Neuron (in vitro differentiated cells): ENCODE measurements at regions not wholly inside any gene's neighbourhood (a gene's known extent, or its start where the extent isn't known, plus 50 kb on each side); places are given as distances from the start of the nearest gene placed in this dataset.

Experiments
- H2AFZ ChIP-seq: one replicate; pipeline ENCODE4 v1.6.1; 2013; ENCODE audit warnings: low read depth, mild to moderate bottlenecking, inconsistent platforms, low read length, moderate library complexity
- H3K27me3 ChIP-seq: one replicate; pipeline ENCODE4 v1.6.1; 2013; ENCODE audit warnings: low read length; ENCODE audit not compliant: insufficient read depth
- H3K36me3 ChIP-seq: one replicate; pipeline ENCODE4 v1.6.1; 2013; ENCODE audit warnings: low read length; ENCODE audit not compliant: insufficient read depth
- H3K4me1 ChIP-seq: one replicate; pipeline ENCODE4 v1.6.1; 2013; ENCODE audit warnings: low read length; ENCODE audit not compliant: insufficient read depth
- H3K4me3 ChIP-seq: 2 replicates; pipeline ENCODE4 v1.5.1; 2013; ENCODE audit warnings: mild to moderate bottlenecking, low read length, moderate library complexity
- H3K9me3 ChIP-seq: one replicate; pipeline ENCODE4 v1.6.1; 2013; ENCODE audit warnings: low read length

GRCh38 chr1:80113168-80114038 lies 1106.9 kb upstream of the ADGRL4 start:
- no peaks in the 10 kb centered on the region for H3K9me3 ChIP-seq
- H3K4me3 ChIP-seq, result no peak overlapping the region
- H3K36me3 ChIP-seq, result no peaks in the 10 kb centered on the region
- no peak overlapping the region for H2AFZ ChIP-seq
- no peaks in the 10 kb centered on the region for H3K27me3 ChIP-seq
- no peaks in the 10 kb centered on the region for H3K4me1 ChIP-seq

GRCh38 chr1:80101159-80101558 lies 1094.6 kb upstream of the ADGRL4 start:
- no peaks in the 10 kb centered on the region for H3K36me3 ChIP-seq
- no peak overlapping the region for H3K4me3 ChIP-seq
- H2AFZ ChIP-seq, result no peak overlapping the region
- no peaks in the 10 kb centered on the region for H3K27me3 ChIP-seq
- H3K9me3 ChIP-seq, result peaks cover 2% of the 10 kb centered on the region
- no peaks in the 10 kb centered on the region for H3K4me1 ChIP-seq

DNA sequence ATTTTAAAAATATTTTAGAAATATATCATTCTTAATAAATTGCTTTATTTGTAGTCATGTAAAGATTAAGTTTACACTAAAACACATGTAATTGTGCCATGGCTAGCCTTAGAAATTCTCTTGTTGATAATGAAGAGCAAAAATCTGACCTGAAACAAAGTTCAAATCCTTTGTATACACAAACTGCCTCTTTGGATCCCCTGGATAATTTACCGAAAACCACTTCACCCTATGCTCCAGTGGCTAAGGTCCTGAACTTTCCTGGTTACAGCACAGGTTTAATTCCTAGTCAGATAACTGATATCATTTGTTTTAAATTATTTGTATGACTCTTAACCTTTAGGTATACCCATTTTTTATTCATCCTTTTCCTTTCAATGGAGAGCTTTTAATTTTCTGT lies 1093.2 kb upstream of the ADGRL4 start:
- Histone ChIP-seq H3K9me3 (peaks cover 2% of the 10 kb centered on the region), H3K27me3 (no peaks in the 10 kb centered on the region), H2AFZ (no peak overlapping the region), H3K36me3 (no peaks in the 10 kb centered on the region), H3K4me3 (no peak overlapping the region), H3K4me1 (no peaks in the 10 kb centered on the region)

GRCh38 chr1:80085067-80085466 lies 1078.5 kb upstream of the ADGRL4 start:
- Histone ChIP-seq H3K4me3 (no peak overlapping the region), H3K4me1 (peaks cover 14% of the 10 kb centered on the region), H3K9me3 (no peaks in the 10 kb centered on the region), H3K36me3 (no peaks in the 10 kb centered on the region), H3K27me3 (no peaks in the 10 kb centered on the region), H2AFZ (no peak overlapping the region)

- no peaks in the 10 kb centered on the region for H3K36me3 ChIP-seq
- peaks cover 14% of the 10 kb centered on the region for H3K4me1 ChIP-seq
- no peak overlapping the region for H3K4me3 ChIP-seq
- H3K9me3 ChIP-seq, result no peaks in the 10 kb centered on the region
- no peaks in the 10 kb centered on the region for H3K27me3 ChIP-seq
- no peak overlapping the region for H2AFZ ChIP-seq
Measured at GRCh38 chr1:80083892-80084291, 1077.4 kb upstream of the ADGRL4 start.

- Histone ChIP-seq H3K36me3 (no peaks in the 10 kb centered on the region), H2AFZ (no peak overlapping the region), H3K4me3 (no peak overlapping the region), H3K4me1 (no peaks in the 10 kb centered on the region), H3K27me3 (no peaks in the 10 kb centered on the region), H3K9me3 (no peaks in the 10 kb centered on the region)
Measured at GRCh38 chr1:80076469-80076868, 1069.9 kb upstream of the ADGRL4 start.

DNA sequence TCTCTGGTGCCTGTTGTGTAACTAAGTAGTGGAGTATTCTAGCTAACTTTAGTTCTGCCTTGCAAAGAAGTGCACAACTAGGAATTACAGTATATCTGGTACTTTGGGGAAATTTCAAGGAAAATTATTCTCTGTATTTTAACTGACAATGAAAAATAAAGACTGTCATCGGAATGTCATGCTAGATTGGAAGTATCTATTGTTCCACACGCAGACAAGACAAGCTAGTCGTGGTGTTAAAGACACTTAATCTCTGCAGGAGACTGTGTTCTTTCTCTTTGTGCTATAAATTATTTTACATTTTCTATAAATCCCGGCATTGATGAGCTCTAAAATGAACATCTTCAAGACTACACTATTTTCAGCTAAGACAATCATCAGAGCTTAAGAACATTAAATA lies 1068.8 kb upstream of the ADGRL4 start:
- Histone ChIP-seq H3K27me3 (no peaks in the 10 kb centered on the region), H3K4me1 (no peaks in the 10 kb centered on the region), H2AFZ (no peak overlapping the region), H3K9me3 (no peaks in the 10 kb centered on the region), H3K36me3 (no peaks in the 10 kb centered on the region), H3K4me3 (no peak overlapping the region)

DNA sequence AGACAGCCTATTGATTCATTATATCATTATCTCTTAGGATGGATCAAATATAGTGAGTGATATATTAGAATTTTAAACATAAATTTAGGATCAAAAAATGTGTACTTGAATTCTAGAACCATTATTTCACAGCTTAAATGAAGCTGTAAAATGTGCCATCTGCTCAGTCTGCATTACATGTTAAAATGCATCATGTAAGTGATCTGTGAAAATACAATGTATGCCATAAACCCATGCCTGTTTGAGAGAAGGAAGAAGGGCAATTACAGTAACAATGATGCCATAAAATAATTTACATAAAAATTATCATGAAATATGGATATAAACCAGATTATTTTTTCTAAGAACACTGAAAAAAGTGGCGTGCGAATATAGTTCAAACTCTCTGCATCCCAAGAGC lies 1066.0 kb upstream of the ADGRL4 start:
- H2AFZ ChIP-seq, result no peak overlapping the region

DNA sequence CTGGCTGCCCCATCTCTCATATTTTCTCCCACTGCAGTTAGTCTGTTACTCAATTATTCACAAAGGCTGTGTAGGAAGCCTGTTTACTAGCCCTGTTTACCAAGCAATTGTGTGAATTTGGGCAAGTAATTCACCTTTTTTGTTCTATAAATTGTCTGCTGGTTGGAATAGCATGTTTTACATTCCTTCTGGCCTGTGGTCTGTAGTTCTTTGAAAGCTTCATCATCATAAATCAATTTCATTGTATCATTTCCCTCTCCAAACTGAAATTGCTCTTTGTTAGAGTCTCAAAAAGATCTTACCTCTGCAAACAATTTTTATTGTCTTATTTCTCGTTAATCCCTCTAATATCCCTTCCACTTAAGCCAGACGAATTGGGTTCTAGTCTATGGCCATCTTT lies 1059.5 kb upstream of the ADGRL4 start:
- Histone ChIP-seq H3K4me3 (no peak overlapping the region), H3K36me3 (no peaks in the 10 kb centered on the region), H3K27me3 (no peaks in the 10 kb centered on the region), H3K4me1 (no peaks in the 10 kb centered on the region), H2AFZ (no peak overlapping the region), H3K9me3 (no peaks in the 10 kb centered on the region)

More for the DNA sequence above, 1066.0 kb upstream of the ADGRL4 start:
- H3K4me1 ChIP-seq, result no peaks in the 10 kb centered on the region
- no peaks in the 10 kb centered on the region for H3K36me3 ChIP-seq
- no peak overlapping the region for H3K4me3 ChIP-seq
- H3K27me3 ChIP-seq, result no peaks in the 10 kb centered on the region
- no peaks in the 10 kb centered on the region for H3K9me3 ChIP-seq

GRCh38 chr1:80064524-80064923 lies 1058.0 kb upstream of the ADGRL4 start:
- H3K27me3 ChIP-seq, result no peaks in the 10 kb centered on the region
- no peaks in the 10 kb centered on the region for H3K4me1 ChIP-seq
- no peak overlapping the region for H2AFZ ChIP-seq
- no peaks in the 10 kb centered on the region for H3K36me3 ChIP-seq
- H3K9me3 ChIP-seq, result no peaks in the 10 kb centered on the region
- no peak overlapping the region for H3K4me3 ChIP-seq

- H2AFZ ChIP-seq, result no peak overlapping the region
Measured at GRCh38 chr1:80059940-80060339, 1053.4 kb upstream of the ADGRL4 start.

GRCh38 chr1:80056179-80056578 lies 1049.6 kb upstream of the ADGRL4 start:
- H3K4me1 ChIP-seq, result no peaks in the 10 kb centered on the region
- H3K27me3 ChIP-seq, result no peaks in the 10 kb centered on the region
- no peaks in the 10 kb centered on the region for H3K9me3 ChIP-seq
- no peak overlapping the region for H2AFZ ChIP-seq
- H3K36me3 ChIP-seq, result no peaks in the 10 kb centered on the region
- no peak overlapping the region for H3K4me3 ChIP-seq

More at GRCh38 chr1:80059940-80060339, 1053.4 kb upstream of the ADGRL4 start:
- no peak overlapping the region for H3K4me3 ChIP-seq
- no peaks in the 10 kb centered on the region for H3K4me1 ChIP-seq
- no peaks in the 10 kb centered on the region for H3K9me3 ChIP-seq
- H3K27me3 ChIP-seq, result no peaks in the 10 kb centered on the region
- no peaks in the 10 kb centered on the region for H3K36me3 ChIP-seq

GRCh38 chr1:80054129-80054528 lies 1047.6 kb upstream of the ADGRL4 start:
- H2AFZ ChIP-seq, result no peak overlapping the region
- H3K36me3 ChIP-seq, result no peaks in the 10 kb centered on the region
- no peaks in the 10 kb centered on the region for H3K27me3 ChIP-seq
- no peaks in the 10 kb centered on the region for H3K4me1 ChIP-seq
- no peaks in the 10 kb centered on the region for H3K9me3 ChIP-seq
- no peak overlapping the region for H3K4me3 ChIP-seq

- no peaks in the 10 kb centered on the region for H3K4me1 ChIP-seq
- H3K36me3 ChIP-seq, result no peaks in the 10 kb centered on the region
- H3K9me3 ChIP-seq, result no peaks in the 10 kb centered on the region
- H3K4me3 ChIP-seq, result no peak overlapping the region
- H2AFZ ChIP-seq, result no peak overlapping the region
- no peaks in the 10 kb centered on the region for H3K27me3 ChIP-seq
Measured at GRCh38 chr1:80053613-80054012, 1047.1 kb upstream of the ADGRL4 start.
